K562 (cell line): ENCODE measurements at regions not wholly inside any gene's neighbourhood (a gene's known extent, or its start where the extent isn't known, plus 50 kb on each side); places are given as distances from the start of the nearest gene placed in this dataset.

ENCODE experiments used
- RBM34 ChIP-seq: fragments of 200-400 bp; formaldehyde crosslinking; IDR thresholded peaks from 2 replicates; pipeline ENCODE4 v1.6.1; 2018; ENCODE audit warnings: low read length, borderline replicate concordance; ENCODE audit not compliant: insufficient read depth
- SMAD4 ChIP-seq: fragments of 250-450 bp; sonication (Bioruptor Pico); conservative IDR thresholded peaks from 2 replicates; pipeline ENCODE4 v1.8.0; 2021; ENCODE audit warnings: inconsistent platforms, mild to moderate bottlenecking, moderate library complexity
- SRF ChIP-seq, 2 experiments: fragments of 250-450, 450-650 bp in 1 of 2; sonication (Bioruptor Pico) in 1 of 2; sonication (generic) in 1 of 2; formaldehyde crosslinking; IDR thresholded peaks; 2 replicates each; pipeline versions ENCODE4 v1.5.0 to v1.5.1; 2020 to 2022; ENCODE audit warnings: mild to moderate bottlenecking in 1 of 2, missing genetic modification reagents in 1 of 2
- SRSF3 ChIP-seq: fragments of 200-400 bp; formaldehyde crosslinking; IDR thresholded peaks from 2 replicates; pipeline ENCODE4 v1.6.1; 2016; ENCODE audit warnings: mild to moderate bottlenecking, low read length, moderate library complexity; ENCODE audit not compliant: insufficient read depth
- SRSF9 ChIP-seq: fragments of 200-400 bp; formaldehyde crosslinking; IDR thresholded peaks from 2 replicates; pipeline ENCODE4 v1.6.1; 2017; ENCODE audit warnings: low read depth, low read length, borderline replicate concordance
- ZNF584 ChIP-seq: fragments of 200-800 bp; sonication (Bioruptor generic); IDR thresholded peaks from 2 replicates; pipeline ENCODE4 v1.6.1; 2016; ENCODE audit warnings: low read depth, mild to moderate bottlenecking, missing genetic modification characterization, missing compliant biosample characterization
- ZNF644 ChIP-seq: fragments of 200-800 bp; sonication (Bioruptor generic); IDR thresholded peaks from 2 replicates; pipeline ENCODE4 v1.6.1; 2016; ENCODE audit warnings: low read depth, missing genetic modification characterization, missing compliant biosample characterization
- ZNF79 ChIP-seq: fragments of 250-450 bp; sonication (Bioruptor Pico); IDR thresholded peaks from 2 replicates; pipeline ENCODE4 v1.4.0; 2020; ENCODE audit warnings: low read depth, mild to moderate bottlenecking, moderate library complexity
- TF ChIP-seq, protein P1 (sequence below), 2 experiments: fragments of 450-650 bp in 1 of 2; sonication (generic) in 1 of 2; formaldehyde crosslinking in 1 of 2; IDR thresholded peaks; 2 replicates each; pipeline versions ENCODE4 v1.7.1 to v1.9.0; 2016 to 2022; ENCODE audit warnings: inconsistent platforms in 1 of 2, mild to moderate bottlenecking in 1 of 2, missing genetic modification reagents in 1 of 2
- TF ChIP-seq, protein P2 (sequence below): fragments of 250-450 bp; sonication (Bioruptor Pico); IDR thresholded peaks from 2 replicates; pipeline ENCODE4 v1.8.0; 2022; ENCODE audit warnings: inconsistent platforms
- TF ChIP-seq, protein P3 (sequence below): sonication (generic); formaldehyde crosslinking; IDR thresholded peaks from 2 replicates; pipeline ENCODE4 v1.9.0; 2022; ENCODE audit warnings: mild to moderate bottlenecking, missing genetic modification reagents
- TF ChIP-seq, protein P4 (sequence below): IDR thresholded peaks from 2 replicates; pipeline ENCODE4 v1.6.1; 2016; ENCODE audit warnings: missing genetic modification characterization, missing compliant biosample characterization
- TF ChIP-seq, protein P5 (sequence below): sonication (generic); formaldehyde crosslinking; IDR thresholded peaks from 2 replicates; pipeline ENCODE4 v1.8.1; 2023; ENCODE audit warnings: mild to moderate bottlenecking, missing genetic modification reagents

DNA sequence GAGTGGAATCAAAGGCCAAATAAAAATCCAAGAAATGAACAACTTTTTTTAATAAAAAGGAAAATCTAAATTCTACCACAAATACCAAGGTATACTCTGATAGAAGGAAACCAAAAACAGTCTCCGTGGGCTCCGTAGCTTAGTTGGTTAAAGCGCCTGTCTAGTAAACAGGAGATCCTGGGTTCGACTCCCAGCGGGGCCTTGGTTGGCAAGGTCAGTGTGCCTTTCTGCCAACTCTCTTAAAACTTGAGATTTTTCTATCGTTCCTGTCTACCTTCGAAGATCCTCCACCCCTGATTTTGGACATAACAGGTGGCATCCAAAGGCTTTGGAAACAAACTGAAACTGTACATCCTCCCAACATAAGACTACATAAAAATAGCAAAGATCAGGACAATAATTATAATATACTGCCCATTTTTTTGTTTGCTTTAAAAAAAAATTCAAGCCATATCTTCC lies 197.9 kb downstream of the TRIM27 start (continued):
- TF ChIP-seq, protein P1, sequence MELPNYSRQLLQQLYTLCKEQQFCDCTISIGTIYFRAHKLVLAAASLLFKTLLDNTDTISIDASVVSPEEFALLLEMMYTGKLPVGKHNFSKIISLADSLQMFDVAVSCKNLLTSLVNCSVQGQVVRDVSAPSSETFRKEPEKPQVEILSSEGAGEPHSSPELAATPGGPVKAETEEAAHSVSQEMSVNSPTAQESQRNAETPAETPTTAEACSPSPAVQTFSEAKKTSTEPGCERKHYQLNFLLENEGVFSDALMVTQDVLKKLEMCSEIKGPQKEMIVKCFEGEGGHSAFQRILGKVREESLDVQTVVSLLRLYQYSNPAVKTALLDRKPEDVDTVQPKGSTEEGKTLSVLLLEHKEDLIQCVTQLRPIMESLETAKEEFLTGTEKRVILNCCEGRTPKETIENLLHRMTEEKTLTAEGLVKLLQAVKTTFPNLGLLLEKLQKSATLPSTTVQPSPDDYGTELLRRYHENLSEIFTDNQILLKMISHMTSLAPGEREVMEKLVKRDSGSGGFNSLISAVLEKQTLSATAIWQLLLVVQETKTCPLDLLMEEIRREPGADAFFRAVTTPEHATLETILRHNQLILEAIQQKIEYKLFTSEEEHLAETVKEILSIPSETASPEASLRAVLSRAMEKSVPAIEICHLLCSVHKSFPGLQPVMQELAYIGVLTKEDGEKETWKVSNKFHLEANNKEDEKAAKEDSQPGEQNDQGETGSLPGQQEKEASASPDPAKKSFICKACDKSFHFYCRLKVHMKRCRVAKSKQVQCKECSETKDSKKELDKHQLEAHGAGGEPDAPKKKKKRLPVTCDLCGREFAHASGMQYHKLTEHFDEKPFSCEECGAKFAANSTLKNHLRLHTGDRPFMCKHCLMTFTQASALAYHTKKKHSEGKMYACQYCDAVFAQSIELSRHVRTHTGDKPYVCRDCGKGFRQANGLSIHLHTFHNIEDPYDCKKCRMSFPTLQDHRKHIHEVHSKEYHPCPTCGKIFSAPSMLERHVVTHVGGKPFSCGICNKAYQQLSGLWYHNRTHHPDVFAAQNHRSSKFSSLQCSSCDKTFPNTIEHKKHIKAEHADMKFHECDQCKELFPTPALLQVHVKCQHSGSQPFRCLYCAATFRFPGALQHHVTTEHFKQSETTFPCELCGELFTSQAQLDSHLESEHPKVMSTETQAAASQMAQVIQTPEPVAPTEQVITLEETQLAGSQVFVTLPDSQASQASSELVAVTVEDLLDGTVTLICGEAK (IDR thresholded peaks at IDR 0.05) = peak; percentile 72
- TF ChIP-seq, protein P1 (CRISPR knock-in tag; IDR thresholded peaks at IDR 0.05) = no peak
- TF ChIP-seq RBM34 (no peak), SRSF9 (no peak), SRF (CRISPR knock-in tag; IDR thresholded peaks at IDR 0.05) (peak in 1 of 2 experiments; percentile 22; a peak in 1 of 4 replicates), ZNF79 (CRISPR knock-in tag) (no peak), SRSF3 (no peak), ZNF644 (tag) (no peak), SMAD4 (CRISPR knock-in tag) (peak; percentile 58), ZNF584 (CRISPR knock-in tag) (no peak)
- TF ChIP-seq, protein P2, sequence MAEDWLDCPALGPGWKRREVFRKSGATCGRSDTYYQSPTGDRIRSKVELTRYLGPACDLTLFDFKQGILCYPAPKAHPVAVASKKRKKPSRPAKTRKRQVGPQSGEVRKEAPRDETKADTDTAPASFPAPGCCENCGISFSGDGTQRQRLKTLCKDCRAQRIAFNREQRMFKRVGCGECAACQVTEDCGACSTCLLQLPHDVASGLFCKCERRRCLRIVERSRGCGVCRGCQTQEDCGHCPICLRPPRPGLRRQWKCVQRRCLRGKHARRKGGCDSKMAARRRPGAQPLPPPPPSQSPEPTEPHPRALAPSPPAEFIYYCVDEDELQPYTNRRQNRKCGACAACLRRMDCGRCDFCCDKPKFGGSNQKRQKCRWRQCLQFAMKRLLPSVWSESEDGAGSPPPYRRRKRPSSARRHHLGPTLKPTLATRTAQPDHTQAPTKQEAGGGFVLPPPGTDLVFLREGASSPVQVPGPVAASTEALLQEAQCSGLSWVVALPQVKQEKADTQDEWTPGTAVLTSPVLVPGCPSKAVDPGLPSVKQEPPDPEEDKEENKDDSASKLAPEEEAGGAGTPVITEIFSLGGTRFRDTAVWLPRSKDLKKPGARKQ (CRISPR knock-in tag) = no peak
- TF ChIP-seq, protein P3, sequence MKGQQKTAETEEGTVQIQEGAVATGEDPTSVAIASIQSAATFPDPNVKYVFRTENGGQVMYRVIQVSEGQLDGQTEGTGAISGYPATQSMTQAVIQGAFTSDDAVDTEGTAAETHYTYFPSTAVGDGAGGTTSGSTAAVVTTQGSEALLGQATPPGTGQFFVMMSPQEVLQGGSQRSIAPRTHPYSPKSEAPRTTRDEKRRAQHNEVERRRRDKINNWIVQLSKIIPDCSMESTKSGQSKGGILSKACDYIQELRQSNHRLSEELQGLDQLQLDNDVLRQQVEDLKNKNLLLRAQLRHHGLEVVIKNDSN (CRISPR knock-in tag) = no peak
- TF ChIP-seq, protein P4, sequence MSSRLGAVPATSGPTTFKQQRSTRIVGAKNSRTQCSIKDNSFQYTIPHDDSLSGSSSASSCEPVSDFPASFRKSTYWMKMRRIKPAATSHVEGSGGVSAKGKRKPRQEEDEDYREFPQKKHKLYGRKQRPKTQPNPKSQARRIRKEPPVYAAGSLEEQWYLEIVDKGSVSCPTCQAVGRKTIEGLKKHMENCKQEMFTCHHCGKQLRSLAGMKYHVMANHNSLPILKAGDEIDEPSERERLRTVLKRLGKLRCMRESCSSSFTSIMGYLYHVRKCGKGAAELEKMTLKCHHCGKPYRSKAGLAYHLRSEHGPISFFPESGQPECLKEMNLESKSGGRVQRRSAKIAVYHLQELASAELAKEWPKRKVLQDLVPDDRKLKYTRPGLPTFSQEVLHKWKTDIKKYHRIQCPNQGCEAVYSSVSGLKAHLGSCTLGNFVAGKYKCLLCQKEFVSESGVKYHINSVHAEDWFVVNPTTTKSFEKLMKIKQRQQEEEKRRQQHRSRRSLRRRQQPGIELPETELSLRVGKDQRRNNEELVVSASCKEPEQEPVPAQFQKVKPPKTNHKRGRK = no peak
- TF ChIP-seq, protein P5, sequence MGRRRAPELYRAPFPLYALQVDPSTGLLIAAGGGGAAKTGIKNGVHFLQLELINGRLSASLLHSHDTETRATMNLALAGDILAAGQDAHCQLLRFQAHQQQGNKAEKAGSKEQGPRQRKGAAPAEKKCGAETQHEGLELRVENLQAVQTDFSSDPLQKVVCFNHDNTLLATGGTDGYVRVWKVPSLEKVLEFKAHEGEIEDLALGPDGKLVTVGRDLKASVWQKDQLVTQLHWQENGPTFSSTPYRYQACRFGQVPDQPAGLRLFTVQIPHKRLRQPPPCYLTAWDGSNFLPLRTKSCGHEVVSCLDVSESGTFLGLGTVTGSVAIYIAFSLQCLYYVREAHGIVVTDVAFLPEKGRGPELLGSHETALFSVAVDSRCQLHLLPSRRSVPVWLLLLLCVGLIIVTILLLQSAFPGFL = no peak
